ENCODE measurements at regions not wholly inside any gene's neighbourhood (a gene's known extent, or its start where the extent isn't known, plus 50 kb on each side); places are given as distances from the start of the nearest gene placed in this dataset.

DNA sequence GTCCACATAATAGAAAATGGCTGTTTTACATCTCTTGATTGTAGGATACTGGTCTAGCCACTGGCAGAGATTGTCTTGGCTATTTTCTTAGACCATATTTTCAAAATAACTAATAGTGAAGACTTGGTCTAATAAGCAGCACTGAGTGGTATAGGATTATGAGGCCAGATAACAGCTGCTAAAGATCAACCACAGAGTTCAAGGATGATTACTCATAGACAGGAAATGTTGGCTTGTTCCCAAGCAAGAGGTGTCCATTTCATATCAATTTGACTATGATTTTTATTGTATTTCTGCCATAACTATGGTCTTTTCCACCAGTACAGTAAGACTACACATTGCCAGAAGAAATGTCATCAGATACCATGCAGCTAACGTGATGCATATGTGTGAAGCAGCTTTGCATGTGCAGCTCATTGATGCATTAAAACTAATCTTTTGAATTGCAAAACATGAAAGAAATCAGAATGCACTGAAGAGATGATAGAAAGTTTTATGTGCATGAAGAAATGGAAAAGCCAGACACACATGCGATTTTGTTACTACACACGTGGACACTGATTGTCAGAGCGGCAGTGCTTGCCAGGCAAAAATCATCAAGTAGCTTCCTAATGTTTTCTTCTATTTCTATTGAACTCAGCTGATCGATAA is 693.3 kb downstream of the CDH11 start:
- TF ChIP-seq, protein P1, sequence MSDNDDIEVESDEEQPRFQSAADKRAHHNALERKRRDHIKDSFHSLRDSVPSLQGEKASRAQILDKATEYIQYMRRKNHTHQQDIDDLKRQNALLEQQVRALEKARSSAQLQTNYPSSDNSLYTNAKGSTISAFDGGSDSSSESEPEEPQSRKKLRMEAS (IDR thresholded peaks at IDR 0.05), result no peak
- TF ChIP-seq YY1 (IDR thresholded peaks at IDR 0.05; ENCODE audit: low read depth) (no peak), REST (IDR thresholded peaks at IDR 0.05; ENCODE audit: low read depth) (no peak), EP300 (IDR thresholded peaks at IDR 0.05; ENCODE audit: borderline replicate concordance) (no peak), TAF1 (IDR thresholded peaks at IDR 0.05; ENCODE audit: low read depth) (no peak), RAD21 (IDR thresholded peaks at IDR 0.05; ENCODE audit: low read depth) (no peak)
